Osteocyte (in vitro differentiated cells): ENCODE measurements at regions not wholly inside any gene's neighbourhood (a gene's known extent, or its start where the extent isn't known, plus 50 kb on each side); places are given as distances from the start of the nearest gene placed in this dataset.

ENCODE experiments used
- DNase-seq: peaks from one replicate; pipeline ENCODE4 v3.0.0; 2021; ENCODE audit warnings: mixed read lengths; ENCODE audit not compliant: unreplicated experiment; ENCODE audit errors: extremely low spot score
- H3K27ac Mint-ChIP-seq: one replicate; pipeline ENCODE4 v1.8.0; 2021; ENCODE audit warnings: mild to moderate bottlenecking, mixed read lengths; ENCODE audit not compliant: unreplicated experiment
- H3K27me3 Mint-ChIP-seq: one replicate; pipeline ENCODE4 v1.8.0; 2021; ENCODE audit warnings: mixed read lengths; ENCODE audit not compliant: unreplicated experiment
- H3K36me3 Mint-ChIP-seq: one replicate; pipeline ENCODE4 v1.8.0; 2021; ENCODE audit warnings: mixed read lengths; ENCODE audit not compliant: unreplicated experiment
- H3K4me1 Mint-ChIP-seq: one replicate; pipeline ENCODE4 v1.8.0; 2021; ENCODE audit warnings: mixed read lengths; ENCODE audit not compliant: unreplicated experiment
- H3K4me3 Mint-ChIP-seq: one replicate; pipeline ENCODE4 v1.8.0; 2021; ENCODE audit warnings: mild to moderate bottlenecking, moderate library complexity, mixed read lengths; ENCODE audit not compliant: unreplicated experiment
- H3K9me3 Mint-ChIP-seq: one replicate; pipeline ENCODE4 v1.8.0; 2021; ENCODE audit warnings: mixed read lengths; ENCODE audit not compliant: unreplicated experiment
- TF ChIP-seq, protein P1 (sequence below): fragments of 200-600 bp; sonication (generic); IDR thresholded peaks from 2 replicates; pipeline ENCODE4 v1.5.0; 2021; ENCODE audit warnings: antibody characterized with exemption, mild to moderate bottlenecking, moderate library complexity

DNA sequence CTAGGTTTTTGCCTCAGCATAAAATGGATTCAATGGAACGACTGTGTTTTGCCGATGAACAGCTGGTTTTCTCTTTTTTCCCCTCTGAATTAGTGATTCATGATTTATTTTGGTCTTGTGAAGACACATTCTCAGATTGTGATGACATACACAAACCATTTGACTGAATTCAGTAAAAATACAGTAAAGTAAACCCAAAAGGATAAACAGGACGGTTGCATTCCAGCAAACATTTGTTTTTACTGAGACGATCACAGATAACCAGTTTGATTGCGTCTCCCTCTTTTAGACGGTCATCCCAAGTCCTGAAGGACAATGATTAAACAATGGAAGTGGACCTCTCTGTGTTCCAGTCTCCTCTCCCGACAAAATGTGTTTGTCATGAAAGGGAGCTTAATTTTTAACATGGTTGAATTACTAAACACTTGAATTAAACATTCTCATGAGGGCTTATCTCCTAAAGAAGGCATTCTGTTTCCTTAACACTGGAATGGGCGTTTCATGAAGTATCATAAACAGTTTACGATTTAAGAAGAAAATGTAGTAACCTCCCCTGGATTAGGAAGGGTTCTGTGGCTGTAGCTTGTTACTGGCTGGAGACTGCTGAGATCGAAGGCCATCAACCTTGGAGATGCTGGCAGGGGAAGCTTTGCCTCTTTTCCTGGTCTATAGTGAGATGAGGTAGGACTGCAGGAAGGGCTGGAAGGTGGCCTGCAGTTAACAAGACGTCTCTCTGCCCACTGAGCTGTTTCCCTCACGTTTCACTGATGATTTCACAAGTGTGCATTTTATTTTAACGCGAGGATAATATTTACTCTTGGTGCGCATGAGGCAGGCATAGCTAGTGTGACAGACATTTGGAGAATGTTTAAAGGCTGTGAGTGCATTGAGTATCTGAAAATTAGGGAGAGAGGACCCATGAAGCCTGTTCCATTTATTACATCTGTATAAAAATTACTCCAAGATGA lies 457.9 kb downstream of the FGF9 start:
- TF ChIP-seq, protein P1, sequence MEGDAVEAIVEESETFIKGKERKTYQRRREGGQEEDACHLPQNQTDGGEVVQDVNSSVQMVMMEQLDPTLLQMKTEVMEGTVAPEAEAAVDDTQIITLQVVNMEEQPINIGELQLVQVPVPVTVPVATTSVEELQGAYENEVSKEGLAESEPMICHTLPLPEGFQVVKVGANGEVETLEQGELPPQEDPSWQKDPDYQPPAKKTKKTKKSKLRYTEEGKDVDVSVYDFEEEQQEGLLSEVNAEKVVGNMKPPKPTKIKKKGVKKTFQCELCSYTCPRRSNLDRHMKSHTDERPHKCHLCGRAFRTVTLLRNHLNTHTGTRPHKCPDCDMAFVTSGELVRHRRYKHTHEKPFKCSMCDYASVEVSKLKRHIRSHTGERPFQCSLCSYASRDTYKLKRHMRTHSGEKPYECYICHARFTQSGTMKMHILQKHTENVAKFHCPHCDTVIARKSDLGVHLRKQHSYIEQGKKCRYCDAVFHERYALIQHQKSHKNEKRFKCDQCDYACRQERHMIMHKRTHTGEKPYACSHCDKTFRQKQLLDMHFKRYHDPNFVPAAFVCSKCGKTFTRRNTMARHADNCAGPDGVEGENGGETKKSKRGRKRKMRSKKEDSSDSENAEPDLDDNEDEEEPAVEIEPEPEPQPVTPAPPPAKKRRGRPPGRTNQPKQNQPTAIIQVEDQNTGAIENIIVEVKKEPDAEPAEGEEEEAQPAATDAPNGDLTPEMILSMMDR, result no peak
- Mint-ChIP-seq H3K27me3 (no peaks in the 10 kb centered on the region), H3K4me3 (no peak overlapping the region), H3K9me3 (peaks cover 14% of the 10 kb centered on the region), H3K4me1 (no peaks in the 10 kb centered on the region), H3K27ac (no peak overlapping the region), H3K36me3 (no peaks in the 10 kb centered on the region)
- DNase-seq, result no peak

DNA sequence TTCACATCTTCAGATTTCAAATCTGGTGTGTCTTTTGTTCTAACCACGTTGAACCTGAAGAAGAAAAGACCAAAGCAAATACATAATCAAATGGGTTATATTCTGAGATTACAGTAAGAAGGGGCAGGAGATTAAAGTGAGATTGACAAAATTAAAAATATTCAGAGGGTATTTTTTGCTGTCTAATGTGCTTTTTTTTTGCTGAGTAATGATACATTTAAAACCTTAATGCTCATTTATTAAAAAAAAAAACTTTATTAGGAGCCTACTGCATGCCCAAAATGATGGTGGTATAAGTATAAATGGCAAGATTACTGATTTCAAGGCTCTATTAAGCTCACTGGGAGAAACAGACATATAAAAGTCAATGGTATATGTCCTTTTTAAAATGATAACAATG lies 459.4 kb downstream of the FGF9 start:
- Mint-ChIP-seq H3K4me1 (no peaks in the 10 kb centered on the region), H3K4me3 (no peak overlapping the region), H3K9me3 (peaks cover 11% of the 10 kb centered on the region), H3K36me3 (no peaks in the 10 kb centered on the region), H3K27me3 (no peaks in the 10 kb centered on the region), H3K27ac (no peak overlapping the region)
- TF ChIP-seq, protein P1, result no peak
- no peak for DNase-seq

DNA sequence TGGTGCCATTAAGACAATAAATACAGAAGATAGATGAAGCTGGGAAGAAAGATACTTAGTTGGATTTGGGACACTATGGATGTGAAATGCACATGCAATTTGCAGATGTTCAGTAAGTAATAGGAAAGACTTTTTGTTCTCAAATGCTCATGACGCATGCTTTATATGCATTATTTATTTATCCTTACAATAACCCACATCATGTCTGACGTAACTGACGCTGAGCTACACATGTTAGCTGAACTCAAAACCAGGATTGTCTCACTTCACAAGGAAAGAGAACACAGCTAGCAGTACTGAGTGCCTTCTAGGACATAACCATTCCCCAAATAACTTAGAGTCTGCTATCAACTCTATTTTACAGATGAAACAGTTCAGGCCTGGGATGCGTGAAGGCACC lies 463.4 kb downstream of the FGF9 start:
- Mint-ChIP-seq H3K4me1 (no peaks in the 10 kb centered on the region), H3K36me3 (no peaks in the 10 kb centered on the region), H3K4me3 (no peak overlapping the region), H3K9me3 (peaks cover 6% of the 10 kb centered on the region), H3K27me3 (no peaks in the 10 kb centered on the region), H3K27ac (no peak overlapping the region)
- DNase-seq, result no peak
- TF ChIP-seq, protein P1, result no peak

GRCh38 chr13:22135446-22135845 lies 464.6 kb downstream of the FGF9 start:
- Mint-ChIP-seq H3K27me3 (no peaks in the 10 kb centered on the region), H3K4me3 (no peak overlapping the region), H3K9me3 (peaks cover 6% of the 10 kb centered on the region), H3K27ac (no peak overlapping the region), H3K4me1 (no peaks in the 10 kb centered on the region), H3K36me3 (no peaks in the 10 kb centered on the region)
- TF ChIP-seq, protein P1, result no peak
- DNase-seq, result no peak

GRCh38 chr13:22137361-22138050 lies 466.6 kb downstream of the FGF9 start:
- no peak overlapping the region for H3K4me3 Mint-ChIP-seq
- no peak for DNase-seq
- TF ChIP-seq, protein P1, result no peak
- H3K27me3 Mint-ChIP-seq, result no peaks in the 10 kb centered on the region
- no peaks in the 10 kb centered on the region for H3K36me3 Mint-ChIP-seq
- H3K9me3 Mint-ChIP-seq, result peaks cover 5% of the 10 kb centered on the region
- H3K4me1 Mint-ChIP-seq, result no peaks in the 10 kb centered on the region
- no peak overlapping the region for H3K27ac Mint-ChIP-seq
